IMR-90 (cell line): ENCODE measurements at regions not wholly inside any gene's neighbourhood (a gene's known extent, or its start where the extent isn't known, plus 50 kb on each side); places are given as distances from the start of the nearest gene placed in this dataset.

Experiments used
- ATAC-seq: fragments of 200-7000 bp; cut with Tn5 transposase; 2 replicates; pipeline ENCODE4 v1.9.1; 2020; ENCODE audit warnings: low read depth, mild to moderate bottlenecking, moderate library complexity
- BruUV-seq: library from RNA; stranded (reverse); fragments of 400-500 nt; replicated peaks from 2 replicates; lab custom pipeline; 2021; lab: Mats Ljungman, UMichigan
- CTCF ChIA-PET: fragments of 300-600 bp; formaldehyde crosslinking; extraction: SDS; loops from one replicate; lab custom pipeline; 2021; ENCODE audit warnings: antibody characterized with exemption; lab: Yijun Ruan, JAX
- POLR2A ChIA-PET: fragments of 300-600 bp; sonication (Branson Sonifier 250); formaldehyde crosslinking; loops from one replicate; lab custom pipeline; 2022; ENCODE audit warnings: antibody characterized with exemption; ENCODE audit not compliant: unreplicated experiment; lab: Charles Lee
- DNase-seq: peaks from one replicate; pipeline ENCODE4 v3.0.0; 2013
- H2AFZ ChIP-seq: replicated peaks from 2 replicates; pipeline ENCODE3; 2013; ENCODE audit warnings: low read length, mild to moderate bottlenecking; ENCODE audit not compliant: poor library complexity
- H2AK5ac ChIP-seq: 2 replicates; pipeline ENCODE4 v1.6.1; 2013; ENCODE audit warnings: low read depth, low read length, inconsistent platforms
- H2AK9ac ChIP-seq: replicated peaks from 2 replicates; pipeline ENCODE3; 2013; ENCODE audit warnings: mild to moderate bottlenecking, low read depth, low read length, moderate library complexity; ENCODE audit not compliant: poor library complexity
- H2BK120ac ChIP-seq: 2 replicates; pipeline ENCODE4 v1.6.1; 2013; ENCODE audit warnings: low read depth, low read length, inconsistent platforms
- H2BK15ac ChIP-seq: 3 replicates; pipeline ENCODE4 v1.6.1; 2013; ENCODE audit warnings: low read depth, low read length, inconsistent platforms
- H2BK20ac ChIP-seq: 2 replicates; pipeline ENCODE4 v1.6.1; 2013; ENCODE audit warnings: low read depth, mild to moderate bottlenecking, inconsistent platforms, low read length, moderate library complexity
- H2BK5ac ChIP-seq: 2 replicates; pipeline ENCODE4 v1.6.1; 2013; ENCODE audit warnings: mild to moderate bottlenecking, low read depth, low read length, inconsistent platforms; ENCODE audit not compliant: poor library complexity, severe bottlenecking
- H3K14ac ChIP-seq: replicated peaks from 2 replicates; pipeline ENCODE4 v1.6.1; 2013; ENCODE audit warnings: low read depth, low read length, inconsistent platforms
- H3K18ac ChIP-seq: 2 replicates; pipeline ENCODE4 v1.6.1; 2013; ENCODE audit warnings: low read depth, low read length, control low read depth
- H3K23ac ChIP-seq: 2 replicates; pipeline ENCODE4 v1.6.1; 2013; ENCODE audit warnings: low read depth, low read length, inconsistent platforms
- H3K27ac ChIP-seq: 2 replicates; pipeline ENCODE4 v1.5.1; 2013; ENCODE audit warnings: mild to moderate bottlenecking, control low read depth, low read length; ENCODE audit not compliant: insufficient read depth
- H3K27me3 ChIP-seq: 2 replicates; pipeline ENCODE4 v1.6.1; 2013; ENCODE audit warnings: low read length; ENCODE audit not compliant: control insufficient read depth, insufficient read depth
- H3K36me3 ChIP-seq: 2 replicates; pipeline ENCODE4 v1.6.1; 2013; ENCODE audit warnings: low read length, mixed read lengths; ENCODE audit not compliant: control insufficient read depth, insufficient read depth
- H3K4ac ChIP-seq: 2 replicates; pipeline ENCODE4 v1.6.1; 2013; ENCODE audit warnings: low read depth, low read length, inconsistent platforms
- H3K4me1 ChIP-seq: 2 replicates; pipeline ENCODE4 v1.6.1; 2013; ENCODE audit warnings: low read length, mixed read lengths; ENCODE audit not compliant: control insufficient read depth, insufficient read depth
- H3K4me2 ChIP-seq: 2 replicates; pipeline ENCODE4 v1.6.1; 2013; ENCODE audit warnings: low read depth, mild to moderate bottlenecking, control low read depth, low read length, moderate library complexity
- H3K4me3 ChIP-seq: 2 replicates; pipeline ENCODE4 v1.5.1; 2013; ENCODE audit warnings: low read depth, mild to moderate bottlenecking, control low read depth, low read length, moderate library complexity; ENCODE audit not compliant: insufficient read depth
- H3K56ac ChIP-seq: 2 replicates; pipeline ENCODE4 v1.6.1; 2013; ENCODE audit warnings: low read length, inconsistent platforms; ENCODE audit not compliant: insufficient read depth; ENCODE audit errors: extremely low read depth
- H3K79me1 ChIP-seq, 2 experiments: 2 replicates each; pipeline ENCODE4 v1.6.1; 2013; ENCODE audit warnings: low read length in 2 of 2, inconsistent platforms in 1 of 2, low read depth in 1 of 2
- H3K9ac ChIP-seq: 2 replicates; pipeline ENCODE4 v1.6.1; 2013; ENCODE audit warnings: low read depth, low read length, control low read depth
- H3K9me1 ChIP-seq: 2 replicates; pipeline ENCODE4 v1.6.1; 2013; ENCODE audit warnings: low read length, inconsistent platforms; ENCODE audit not compliant: insufficient read depth
- H3K9me3 ChIP-seq: 2 replicates; pipeline ENCODE4 v1.6.1; 2013; ENCODE audit warnings: low read length; ENCODE audit not compliant: control insufficient read depth, insufficient read depth
- H4K20me1 ChIP-seq: 2 replicates; pipeline ENCODE4 v1.6.1; 2013; ENCODE audit warnings: low read length, inconsistent platforms; ENCODE audit not compliant: insufficient read depth
- H4K5ac ChIP-seq: 2 replicates; pipeline ENCODE4 v1.6.1; 2013; ENCODE audit warnings: mild to moderate bottlenecking, low read depth, low read length, control low read depth
- H4K8ac ChIP-seq, 2 experiments: 2 replicates each; pipeline ENCODE4 v1.6.1; 2013; ENCODE audit warnings: low read depth in 2 of 2, low read length in 2 of 2, control low read depth in 1 of 2, inconsistent platforms in 1 of 2
- H4K91ac ChIP-seq: 2 replicates; pipeline ENCODE4 v1.6.1; 2013; ENCODE audit warnings: low read depth, low read length, inconsistent platforms; ENCODE audit not compliant: insufficient read depth
- CEBPB ChIP-seq: IDR thresholded peaks from 2 replicates; pipeline ENCODE4 v1.6.1; 2012; ENCODE audit warnings: low read depth, low read length, improper control_type of control experiment
- CHD1 ChIP-seq: IDR thresholded peaks from 2 replicates; pipeline ENCODE4 v1.6.1; 2012; ENCODE audit warnings: low read depth, low read length, improper control_type of control experiment
- CTCF ChIP-seq: conservative IDR thresholded peaks from 2 replicates; pipeline ENCODE4 v1.5.1; 2012; ENCODE audit warnings: mild to moderate bottlenecking, low read depth, low read length, improper control_type of control experiment
- ELK1 ChIP-seq: fragments of 150-350 bp; IDR thresholded peaks from 2 replicates; pipeline ENCODE4 v1.6.1; 2016; ENCODE audit warnings: low read depth, mild to moderate bottlenecking, low read length, moderate library complexity, borderline replicate concordance
- MXI1 ChIP-seq: IDR thresholded peaks from 2 replicates; pipeline ENCODE4 v1.6.1; 2012; ENCODE audit warnings: low read depth, mild to moderate bottlenecking, low read length, moderate library complexity, borderline replicate concordance
- RAD21 ChIP-seq: IDR thresholded peaks from 2 replicates; pipeline ENCODE4 v1.6.1; 2012; ENCODE audit warnings: low read length, improper control_type of control experiment
- RFX5 ChIP-seq: IDR thresholded peaks from 2 replicates; pipeline ENCODE4 v1.8.0; 2012; ENCODE audit warnings: low read depth, mild to moderate bottlenecking, low read length, moderate library complexity
- SMC3 ChIP-seq: fragments of 150-350 bp; IDR thresholded peaks from 2 replicates; pipeline ENCODE4 v1.6.1; 2016; ENCODE audit warnings: low read depth, mild to moderate bottlenecking, antibody characterized with exemption, low read length, moderate library complexity
- USF2 ChIP-seq: fragments of 150-350 bp; IDR thresholded peaks from 2 replicates; pipeline ENCODE4 v1.6.1; 2017; ENCODE audit warnings: mild to moderate bottlenecking, antibody characterized with exemption, low read length, low read depth
- WGBS, 2 experiments: methylation state at CpG; one replicate each; pipeline versions ENCODE4 v1.1.5 to v1.1.7; 2013; ENCODE audit warnings: missing lambda C conversion rate in 2 of 2; ENCODE audit not compliant: insufficient read length in 1 of 2; ENCODE audit errors: extremely low coverage in 2 of 2; 5-methylcytosine and 5-hydroxymethylcytosine counted together
- dilution Hi-C: fragments of 300-500 bp; cut with HindIII; formaldehyde crosslinking; loops from one replicate; pipeline ENCODE4 v1.14.3; 2018; ENCODE audit warnings: low sequenced_read_pairs; ENCODE audit not compliant: unreplicated experiment
- in situ Hi-C: fragments of 300-500 bp; cut with MboI; formaldehyde crosslinking; loops from 3 replicates; pipeline ENCODE4 v1.14.3; 2019; ENCODE audit warnings: low sequenced_read_pairs, inconsistent platforms, mixed read lengths
- intact Hi-C: fragments of 100-400 bp; cut with micrococcal nuclease; formaldehyde crosslinking; loops from 2 replicates; pipeline ENCODE4 v1.10.0; 2022

- H2AK5ac ChIP-seq, result no peak overlapping the region
- no peaks in the 10 kb centered on the region for H3K79me1 ChIP-seq
- H3K27me3 ChIP-seq, result no peaks in the 10 kb centered on the region
- intact Hi-C loops (no loop called here), dilution Hi-C loops (no loop called here), in situ Hi-C loops (no loop called here)
- WGBS, 2 experiments, result no CpG with 5 or more reads among the region's 1 CpG
- no peak overlapping the region for H3K23ac ChIP-seq
- no TSS peak for BruUV-seq
- TF ChIP-seq RFX5, result no peak
- no peak for TF ChIP-seq SMC3
- TF ChIP-seq USF2, result no peak
- TF ChIP-seq RAD21, result no peak
- no peak for TF ChIP-seq CTCF
- no peak for TF ChIP-seq MXI1
- no peak for TF ChIP-seq CEBPB
- no peak for TF ChIP-seq ELK1
- TF ChIP-seq CHD1, result no peak
- H2AK9ac ChIP-seq, result no peak overlapping the region
- no peak overlapping the region for H2BK15ac ChIP-seq
- H2BK20ac ChIP-seq, result no peak overlapping the region
- H3K9ac ChIP-seq, result no peak overlapping the region
- H3K56ac ChIP-seq, result no peak overlapping the region
- H3K4me2 ChIP-seq, result no peak overlapping the region
- CTCF ChIA-PET, result no interaction called here
- no peak overlapping the region for H4K91ac ChIP-seq
- no peak overlapping the region for H2BK120ac ChIP-seq
- no peak overlapping the region for H3K14ac ChIP-seq
- peaks cover 7% of the 10 kb centered on the region; the same call in 1 of the 2 replicates for H3K9me3 ChIP-seq
- no peak overlapping the region for H4K8ac ChIP-seq
- no peak overlapping the region for H3K4ac ChIP-seq
- no peak overlapping the region for H4K5ac ChIP-seq
- no peaks in the 10 kb centered on the region for H4K20me1 ChIP-seq
- H3K9me1 ChIP-seq, result no peaks in the 10 kb centered on the region
- ATAC-seq (no peak), DNase-seq (no peak)
- no peak overlapping the region for H3K4me3 ChIP-seq
- POLR2A ChIA-PET, result interaction anchor here (0.7 kb wide), 1 partner anchor 54 kb away, joined by 4 read pairs; no protein-coding TSS in a partner anchor
- H2BK5ac ChIP-seq, result no peak overlapping the region
- no peak overlapping the region for H2AFZ ChIP-seq
- H3K4me1 ChIP-seq, result no peaks in the 10 kb centered on the region
- H3K18ac ChIP-seq, result no peak overlapping the region
- H3K27ac ChIP-seq, result no peak overlapping the region
- H3K36me3 ChIP-seq, result no peaks in the 10 kb centered on the region
Measured at GRCh38 chr10:64626924-64627323, 1105.7 kb downstream of the REEP3 start.
